SK-N-SH (cell line): ENCODE measurements at regions not wholly inside any gene's neighbourhood (a gene's known extent, or its start where the extent isn't known, plus 50 kb on each side); places are given as distances from the start of the nearest gene placed in this dataset.

Experiments
- CHD2 ChIP-seq: fragments of 150-350 bp; IDR thresholded peaks from 2 replicates; pipeline ENCODE4 v1.6.1; 2018; ENCODE audit warnings: low read length; ENCODE audit not compliant: partially characterized antibody
- ELF1 ChIP-seq: IDR thresholded peaks from 2 replicates; pipeline ENCODE4 v1.4.0; 2012
- MAX ChIP-seq: IDR thresholded peaks from 2 replicates; pipeline ENCODE4 v1.4.0; 2012; ENCODE audit warnings: low read depth
- REST ChIP-seq: IDR thresholded peaks from 2 replicates; pipeline ENCODE4 v1.6.1; 2012; ENCODE audit warnings: mild to moderate bottlenecking, low read depth, low read length, moderate library complexity
- TAF1 ChIP-seq: IDR thresholded peaks from 2 replicates; pipeline ENCODE4 v1.6.1; 2012; ENCODE audit warnings: low read depth, mild to moderate bottlenecking, low read length, moderate library complexity, borderline replicate concordance
- TF ChIP-seq, protein P1 (sequence below): fragments of 200-600 bp; sonication (generic); IDR thresholded peaks from 2 replicates; pipeline ENCODE4 v1.6.1; 2017; ENCODE audit warnings: antibody characterized with exemption, mild to moderate bottlenecking, moderate library complexity

- TF ChIP-seq, protein P1, sequence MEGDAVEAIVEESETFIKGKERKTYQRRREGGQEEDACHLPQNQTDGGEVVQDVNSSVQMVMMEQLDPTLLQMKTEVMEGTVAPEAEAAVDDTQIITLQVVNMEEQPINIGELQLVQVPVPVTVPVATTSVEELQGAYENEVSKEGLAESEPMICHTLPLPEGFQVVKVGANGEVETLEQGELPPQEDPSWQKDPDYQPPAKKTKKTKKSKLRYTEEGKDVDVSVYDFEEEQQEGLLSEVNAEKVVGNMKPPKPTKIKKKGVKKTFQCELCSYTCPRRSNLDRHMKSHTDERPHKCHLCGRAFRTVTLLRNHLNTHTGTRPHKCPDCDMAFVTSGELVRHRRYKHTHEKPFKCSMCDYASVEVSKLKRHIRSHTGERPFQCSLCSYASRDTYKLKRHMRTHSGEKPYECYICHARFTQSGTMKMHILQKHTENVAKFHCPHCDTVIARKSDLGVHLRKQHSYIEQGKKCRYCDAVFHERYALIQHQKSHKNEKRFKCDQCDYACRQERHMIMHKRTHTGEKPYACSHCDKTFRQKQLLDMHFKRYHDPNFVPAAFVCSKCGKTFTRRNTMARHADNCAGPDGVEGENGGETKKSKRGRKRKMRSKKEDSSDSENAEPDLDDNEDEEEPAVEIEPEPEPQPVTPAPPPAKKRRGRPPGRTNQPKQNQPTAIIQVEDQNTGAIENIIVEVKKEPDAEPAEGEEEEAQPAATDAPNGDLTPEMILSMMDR, result no peak
- TF ChIP-seq ELF1 (no peak), MAX (no peak), REST (no peak), TAF1 (no peak), CHD2 (no peak)
Measured at GRCh38 chrX:10828640-10829039, 208.3 kb upstream of the MID1 start.
